ENCODE measurements at regions not wholly inside any gene's neighbourhood (a gene's known extent, or its start where the extent isn't known, plus 50 kb on each side); places are given as distances from the start of the nearest gene placed in this dataset.

DNA sequence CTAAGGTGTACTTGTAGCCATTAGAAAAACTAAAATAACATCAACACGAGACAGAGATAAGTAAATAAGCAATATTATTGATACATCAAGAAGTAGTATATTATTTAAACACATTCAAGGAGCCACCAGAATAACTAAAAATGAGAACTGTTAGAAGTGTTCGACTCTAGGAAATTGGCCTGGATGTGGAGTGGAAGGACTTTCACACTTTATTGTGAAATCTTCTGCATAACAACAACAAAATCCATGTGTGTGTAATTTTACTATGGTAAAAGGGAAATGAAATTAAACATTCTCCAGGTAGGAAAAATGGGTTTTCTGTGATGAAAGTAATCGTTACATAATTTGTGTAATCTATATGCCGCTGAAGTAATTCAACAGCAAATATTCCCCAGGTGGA, 96.3 kb upstream of the RNF152 start:
- TF ChIP-seq, protein P1, sequence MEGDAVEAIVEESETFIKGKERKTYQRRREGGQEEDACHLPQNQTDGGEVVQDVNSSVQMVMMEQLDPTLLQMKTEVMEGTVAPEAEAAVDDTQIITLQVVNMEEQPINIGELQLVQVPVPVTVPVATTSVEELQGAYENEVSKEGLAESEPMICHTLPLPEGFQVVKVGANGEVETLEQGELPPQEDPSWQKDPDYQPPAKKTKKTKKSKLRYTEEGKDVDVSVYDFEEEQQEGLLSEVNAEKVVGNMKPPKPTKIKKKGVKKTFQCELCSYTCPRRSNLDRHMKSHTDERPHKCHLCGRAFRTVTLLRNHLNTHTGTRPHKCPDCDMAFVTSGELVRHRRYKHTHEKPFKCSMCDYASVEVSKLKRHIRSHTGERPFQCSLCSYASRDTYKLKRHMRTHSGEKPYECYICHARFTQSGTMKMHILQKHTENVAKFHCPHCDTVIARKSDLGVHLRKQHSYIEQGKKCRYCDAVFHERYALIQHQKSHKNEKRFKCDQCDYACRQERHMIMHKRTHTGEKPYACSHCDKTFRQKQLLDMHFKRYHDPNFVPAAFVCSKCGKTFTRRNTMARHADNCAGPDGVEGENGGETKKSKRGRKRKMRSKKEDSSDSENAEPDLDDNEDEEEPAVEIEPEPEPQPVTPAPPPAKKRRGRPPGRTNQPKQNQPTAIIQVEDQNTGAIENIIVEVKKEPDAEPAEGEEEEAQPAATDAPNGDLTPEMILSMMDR (IDR thresholded peaks at IDR 0.05; ENCODE audit: insufficient read depth, missing control alignments) = no peak
- no peak for FAIRE-seq
- no peak for DNase-seq (ENCODE audit: insufficient read length, low spot score)

DNA sequence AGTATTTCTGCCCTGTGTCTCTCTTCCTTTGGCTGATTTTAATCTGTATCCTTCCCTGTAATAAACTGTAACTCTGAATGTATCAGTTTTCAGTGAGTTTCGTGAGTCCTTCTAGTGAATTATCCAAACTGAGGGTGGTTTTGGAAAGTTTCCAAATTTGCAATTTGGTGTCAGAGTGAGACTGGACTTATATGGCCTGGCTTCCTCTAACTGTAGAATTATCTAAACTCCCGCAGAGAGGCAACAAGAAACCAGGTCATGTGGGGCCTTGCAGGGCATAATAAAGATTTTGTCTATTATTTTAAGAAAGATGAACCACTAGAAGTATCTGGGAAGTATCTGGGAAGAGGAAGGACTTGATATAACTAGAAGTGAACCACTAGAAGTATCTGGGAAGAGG, 95.3 kb upstream of the RNF152 start:
- TF ChIP-seq, protein P1 (IDR thresholded peaks at IDR 0.05; ENCODE audit: insufficient read depth, missing control alignments) = no peak
- DNase-seq (ENCODE audit: insufficient read length, low spot score) (no peak), FAIRE-seq (no peak)

DNA sequence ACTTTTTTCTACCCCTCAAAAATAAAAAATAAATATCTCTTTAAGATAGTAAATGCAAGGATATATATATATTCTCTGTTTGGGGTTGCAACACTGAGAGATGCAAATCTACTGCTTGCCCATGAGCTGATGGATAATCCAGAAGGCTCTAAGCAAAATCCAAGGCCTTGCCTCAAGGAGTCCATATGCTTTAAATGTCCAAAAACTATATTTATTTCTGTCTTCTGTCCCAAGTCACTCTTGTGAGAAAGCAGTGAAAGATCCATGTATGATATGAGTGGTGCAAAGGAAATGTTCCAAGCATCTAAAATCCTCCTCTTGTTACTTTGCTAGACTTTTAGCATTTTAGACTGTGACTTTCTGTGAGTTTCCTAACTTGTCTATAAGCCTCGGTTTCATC, 92.9 kb upstream of the RNF152 start:
- FAIRE-seq (peak; percentile 38), DNase-seq (ENCODE audit: insufficient read length, low spot score) (no peak)

DNA sequence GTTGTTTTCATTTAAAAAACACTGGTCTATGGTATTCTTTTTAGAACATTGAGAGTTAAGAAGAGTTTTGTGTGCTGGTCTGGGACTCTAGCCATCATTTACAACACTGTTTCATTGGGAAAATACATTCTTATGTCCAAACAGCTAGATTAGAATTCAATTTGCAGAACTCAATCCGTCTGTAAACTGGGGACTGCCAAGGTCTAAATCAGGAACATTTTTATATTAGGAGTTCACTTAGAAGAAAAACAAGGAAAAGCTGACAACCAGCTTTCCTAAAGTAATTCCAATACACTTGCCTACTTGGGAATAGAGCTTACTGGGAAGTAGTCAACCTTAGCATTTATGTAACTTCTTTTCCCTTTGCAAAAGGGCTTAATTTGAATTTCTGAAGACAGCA, 91.5 kb upstream of the RNF152 start:
- TF ChIP-seq, protein P1 (IDR thresholded peaks at IDR 0.05; ENCODE audit: insufficient read depth, missing control alignments) = no peak
- FAIRE-seq (no peak), DNase-seq (ENCODE audit: insufficient read length, low spot score) (no peak)

More for the DNA sequence above, 92.9 kb upstream of the RNF152 start:
- TF ChIP-seq, protein P1 (IDR thresholded peaks at IDR 0.05; ENCODE audit: insufficient read depth, missing control alignments) = no peak

DNA sequence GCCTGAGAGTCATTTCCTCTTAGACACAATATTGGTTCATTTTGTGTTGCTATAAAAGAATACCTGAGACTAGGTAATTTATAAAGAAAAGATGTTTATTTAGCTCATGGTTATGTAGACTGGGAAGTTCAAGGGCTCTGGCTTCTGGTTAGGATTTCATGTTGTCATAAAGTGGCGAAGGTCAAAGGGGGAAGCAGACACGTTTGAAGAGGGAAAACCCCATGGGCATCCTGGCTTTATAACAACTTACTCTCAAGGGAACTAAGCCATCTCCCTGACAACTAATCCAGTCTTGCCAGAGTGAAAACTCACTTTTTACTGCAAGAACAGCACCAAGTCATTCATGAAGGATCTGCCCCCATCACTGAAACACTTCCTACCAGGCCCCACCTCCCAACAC, 89.7 kb upstream of the RNF152 start:
- TF ChIP-seq, protein P1 (IDR thresholded peaks at IDR 0.05; ENCODE audit: insufficient read depth, missing control alignments) = no peak
- FAIRE-seq = peak; percentile 96
- no peak for DNase-seq (ENCODE audit: insufficient read length, low spot score)

DNA sequence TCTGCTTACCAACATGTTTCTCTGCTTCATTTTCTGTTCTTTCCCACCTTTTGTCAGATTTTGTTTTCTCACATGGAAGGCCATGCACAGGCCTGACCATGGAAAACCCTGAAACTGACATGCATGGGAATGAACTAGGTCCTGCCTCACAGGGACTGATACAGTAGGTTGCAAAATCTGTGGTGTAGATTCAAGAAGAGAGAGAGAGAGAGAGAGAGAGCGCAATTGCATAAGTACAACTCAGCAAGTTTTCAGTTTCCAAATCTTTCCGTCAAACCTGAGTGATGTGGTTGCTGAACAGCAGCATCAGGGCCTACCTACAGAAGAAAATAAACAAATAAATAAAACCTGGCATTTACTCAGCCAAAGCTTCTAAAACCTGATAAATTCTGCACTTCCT, 87.5 kb upstream of the RNF152 start:
- DNase-seq (ENCODE audit: insufficient read length, low spot score) = no peak
- TF ChIP-seq, protein P1 (IDR thresholded peaks at IDR 0.05; ENCODE audit: insufficient read depth, missing control alignments) = no peak
- peak; percentile 95 for FAIRE-seq

DNA sequence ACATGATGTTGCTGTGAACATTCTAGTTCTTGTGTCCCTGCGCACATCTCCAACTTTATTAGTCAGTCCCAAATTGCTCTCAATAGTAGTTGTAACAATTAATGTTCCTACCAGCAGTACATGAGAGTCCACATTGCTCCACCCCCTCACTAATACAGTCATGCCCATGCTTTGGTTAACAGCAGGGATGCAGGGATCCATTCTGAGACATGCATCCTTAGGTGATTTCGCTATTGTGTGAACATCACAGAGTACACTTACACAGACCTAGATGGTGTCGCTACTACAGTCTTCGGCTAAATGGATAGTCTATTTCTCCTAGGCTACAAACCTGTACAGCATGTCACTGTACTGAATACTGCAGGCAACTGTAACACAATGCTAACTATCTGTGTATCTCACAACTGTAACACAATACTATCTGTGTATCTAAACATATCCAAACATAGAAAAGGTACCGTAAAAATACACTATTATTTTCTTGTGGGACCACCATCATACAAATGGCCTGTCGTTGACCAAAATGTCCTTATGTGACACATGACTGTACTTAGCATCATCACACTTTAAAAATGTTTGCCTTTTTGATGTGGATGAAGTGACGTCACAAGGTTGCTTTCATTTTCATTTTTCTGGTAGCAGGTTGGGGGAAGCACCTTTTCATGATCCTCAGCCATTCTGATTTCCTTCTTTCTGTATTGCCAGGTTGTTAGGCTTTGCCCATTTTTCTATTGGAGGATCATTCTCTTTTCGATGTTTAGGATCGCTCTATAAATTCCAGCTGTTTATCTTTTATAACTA, 82.9 kb upstream of the RNF152 start:
- FAIRE-seq = no peak

More for the DNA sequence above, 82.9 kb upstream of the RNF152 start:
- DNase-seq (ENCODE audit: insufficient read length, low spot score) = no peak
- TF ChIP-seq, protein P1 (IDR thresholded peaks at IDR 0.05; ENCODE audit: insufficient read depth, missing control alignments) = no peak
